Endothelial cell of umbilical vein (primary cell): ENCODE measurements at regions not wholly inside any gene's neighbourhood (a gene's known extent, or its start where the extent isn't known, plus 50 kb on each side); places are given as distances from the start of the nearest gene placed in this dataset.

ENCODE experiments used
- CTCF ChIP-seq, 2 donors: IDR thresholded peaks; 1 replicate in 1 of 2; 2 replicates in 1 of 2; pipeline ENCODE4 v1.5.1; 2011; ENCODE audit warnings: low read length in 2 of 2, mild to moderate bottlenecking in 2 of 2, moderate library complexity in 2 of 2, control low read depth in 1 of 2, inconsistent platforms in 1 of 2, low read depth in 1 of 2; ENCODE audit not compliant: insufficient read depth in 1 of 2; ENCODE audit errors: extremely low read depth in 1 of 2
- EZH2 ChIP-seq: IDR thresholded peaks from 2 replicates; pipeline ENCODE4 v1.6.1; 2012; ENCODE audit warnings: borderline replicate concordance, low read depth, mild to moderate bottlenecking, moderate library complexity, low read length, inconsistent platforms; ENCODE audit not compliant: severe bottlenecking
- POLR2A ChIP-seq: IDR thresholded peaks from 2 replicates; pipeline ENCODE4 v1.6.1; 2012; ENCODE audit warnings: low read depth, mild to moderate bottlenecking, control low read depth, low read length
- POLR2AphosphoS5 ChIP-seq: IDR thresholded peaks from 2 replicates; pipeline ENCODE4 v1.6.1; 2012; ENCODE audit warnings: low read depth, mild to moderate bottlenecking, control low read depth, low read length, moderate library complexity; ENCODE audit not compliant: insufficient read depth

DNA sequence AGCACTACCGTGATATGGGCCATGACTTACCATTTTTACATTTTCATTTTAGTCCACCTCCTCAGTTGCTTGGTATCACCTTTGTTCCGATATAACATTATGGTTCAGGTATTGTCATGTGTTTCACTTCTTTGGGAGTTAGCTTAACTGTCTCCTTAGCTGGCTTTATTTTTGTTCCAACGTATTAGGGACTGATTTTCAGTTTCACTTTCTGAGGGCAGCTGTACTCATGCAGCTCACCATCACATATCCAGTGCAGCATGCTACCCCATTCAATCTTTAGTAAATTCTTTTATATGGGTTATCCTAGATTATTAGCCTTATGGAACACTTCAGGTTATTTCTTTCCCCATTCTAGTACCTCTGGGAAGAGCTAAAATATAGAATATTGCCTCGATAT, 362.2 kb upstream of the IRAK1BP1 start:
- TF ChIP-seq CTCF (IDR thresholded peaks at IDR 0.05; ENCODE audit: extremely low read depth in 1 of 2, insufficient read depth in 1 of 2, low read depth in 1 of 2, low read length in 2 of 2): no peak
- TF ChIP-seq POLR2A: no peak
- no peak for TF ChIP-seq POLR2AphosphoS5
- no peak for TF ChIP-seq EZH2
